Skeletal muscle satellite cell (primary cell): ENCODE measurements at regions not wholly inside any gene's neighbourhood (a gene's known extent, or its start where the extent isn't known, plus 50 kb on each side); places are given as distances from the start of the nearest gene placed in this dataset. TPM values are rescaled to one million over a fixed set of nuclear protein-coding genes. Genes with fewer than 3 reads are reported as not detected.

Experiments used
- H3K27me3 ChIP-seq: 2 replicates; pipeline ENCODE4 v1.7.0; 2013; ENCODE audit warnings: low read length; ENCODE audit not compliant: control insufficient read depth, insufficient read depth
- H3K36me3 ChIP-seq: 2 replicates; pipeline ENCODE4 v1.7.0; 2013; ENCODE audit warnings: mild to moderate bottlenecking, control low read depth, low read length; ENCODE audit not compliant: insufficient read depth
- H3K4me1 ChIP-seq: 2 replicates; pipeline ENCODE4 v1.7.0; 2013; ENCODE audit warnings: low read length; ENCODE audit not compliant: control insufficient read depth, insufficient read depth
- H3K4me2 ChIP-seq: 2 replicates; pipeline ENCODE4 v1.7.0; 2013; ENCODE audit warnings: mild to moderate bottlenecking, low read length
- H3K4me3 ChIP-seq: 2 replicates; pipeline ENCODE4 v1.7.0; 2013; ENCODE audit warnings: low read length
- H3K9ac ChIP-seq: 2 replicates; pipeline ENCODE4 v1.7.0; 2013; ENCODE audit warnings: mild to moderate bottlenecking, low read depth, low read length, moderate library complexity
- H3K9me3 ChIP-seq: replicated peaks from 2 replicates; pipeline ENCODE4 v1.7.0; 2013; ENCODE audit warnings: mild to moderate bottlenecking, control low read depth, low read length
- small RNA-seq: library from RNA; depleted of rRNA; stranded (forward); fragments of <200 nt; gene quantifications from one replicate; pipeline ENCODE3, GENCODE V24; 2012

DNA sequence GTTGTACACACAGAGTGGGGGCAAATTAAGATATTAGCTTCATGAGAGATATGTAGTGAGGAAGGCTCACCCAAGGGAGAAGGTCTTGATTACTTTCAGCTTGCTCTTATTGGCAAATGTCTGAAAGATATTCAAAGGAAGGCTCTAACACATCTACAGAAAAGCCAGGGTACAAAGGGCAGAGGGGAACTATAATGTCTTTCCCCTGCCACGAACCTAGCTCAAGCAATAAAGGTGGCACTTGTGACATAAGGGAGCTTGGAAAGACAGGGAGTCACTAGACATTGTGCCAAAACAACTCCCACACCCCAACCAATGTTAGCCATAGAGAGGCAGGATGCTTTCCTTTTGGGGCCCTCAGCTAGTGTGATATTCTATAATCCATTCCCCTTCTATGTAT, 52.2 kb upstream of the SOX9 start:
- Histone ChIP-seq H3K4me2 (no peak overlapping the region), H3K4me1 (no peaks in the 10 kb centered on the region), H3K9me3 (no peaks in the 10 kb centered on the region), H3K4me3 (no peak overlapping the region), H3K36me3 (no peaks in the 10 kb centered on the region), H3K27me3 (peaks cover 3% of the 10 kb centered on the region), H3K9ac (no peak overlapping the region)

DNA sequence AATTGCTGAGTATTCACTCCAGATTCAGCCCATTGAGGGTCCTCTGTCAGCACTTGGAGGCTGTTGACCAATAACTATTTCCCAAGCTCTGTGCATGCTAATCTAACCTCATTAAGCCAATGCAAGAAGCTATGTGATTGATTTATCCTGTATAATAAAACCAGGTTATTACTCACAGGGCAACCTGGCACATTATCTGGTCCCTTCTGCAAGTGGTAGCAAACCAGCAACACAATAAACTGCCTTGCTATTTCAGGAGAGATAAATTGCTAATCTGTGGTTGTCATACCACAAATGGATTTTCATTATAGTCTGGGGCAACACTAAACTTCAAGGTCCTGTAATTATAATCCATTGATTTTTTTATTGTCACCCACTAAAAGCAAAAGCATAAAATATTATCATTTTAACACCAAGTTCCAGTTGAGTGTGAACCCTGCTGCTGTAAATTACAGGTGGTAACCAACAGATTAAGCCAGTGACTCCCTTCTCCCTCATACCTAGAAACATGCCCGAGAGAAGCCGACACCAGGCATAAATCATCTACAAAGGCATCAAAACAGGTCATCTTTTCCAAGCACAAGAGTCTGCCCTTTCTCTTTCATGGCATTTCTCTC, 51.1 kb upstream of the SOX9 start:
- Histone ChIP-seq H3K27me3 (peaks cover 3% of the 10 kb centered on the region), H3K9ac (no peak overlapping the region), H3K36me3 (no peaks in the 10 kb centered on the region), H3K9me3 (no peaks in the 10 kb centered on the region), H3K4me3 (no peak overlapping the region), H3K4me2 (no peak overlapping the region), H3K4me1 (no peaks in the 10 kb centered on the region)

Small RNA genes lying in the stretch of these regions (small RNA-seq; reads per million reads assigned to genes)
- gene RNU7-155P, result not detected
